DND-41 (cell line): ENCODE measurements at regions not wholly inside any gene's neighbourhood (a gene's known extent, or its start where the extent isn't known, plus 50 kb on each side); places are given as distances from the start of the nearest gene placed in this dataset.

Source experiments
- ATAC-seq: fragments of 200-7000 bp; cut with Tn5 transposase; 3 replicates; pipeline ENCODE4 v1.9.1; 2021; ENCODE audit warnings: low read depth; ENCODE audit not compliant: insufficient read depth
- DNase-seq: peaks from one replicate; pipeline ENCODE4 v3.0.0-alpha.2; 2020
- H2AFZ ChIP-seq: 2 replicates; pipeline ENCODE4 v1.6.0; 2012; ENCODE audit warnings: low read depth, low read length
- H3K27ac ChIP-seq: 2 replicates; pipeline ENCODE4 v1.5.1; 2012; ENCODE audit warnings: low read length, inconsistent platforms
- H3K27me3 ChIP-seq: fragments of 200-600 bp; sonication (generic); 2 replicates; pipeline ENCODE4 v1.6.0; 2012; ENCODE audit warnings: low read length, mild to moderate bottlenecking, inconsistent platforms; ENCODE audit not compliant: insufficient read depth, poor library complexity
- H3K36me3 ChIP-seq: 2 replicates; pipeline ENCODE4 v1.5.1; 2012; ENCODE audit warnings: low read length, inconsistent platforms; ENCODE audit not compliant: insufficient read depth
- H3K4me1 ChIP-seq: 2 replicates; pipeline ENCODE4 v1.5.1; 2012; ENCODE audit warnings: mild to moderate bottlenecking, low read length; ENCODE audit not compliant: insufficient read depth
- H3K4me2 ChIP-seq: 2 replicates; pipeline ENCODE4 v1.6.0; 2012; ENCODE audit warnings: mild to moderate bottlenecking, moderate library complexity, low read length, inconsistent platforms; ENCODE audit not compliant: insufficient read depth
- H3K4me3 ChIP-seq, 2 experiments: fragments of 200-600 bp in 1 of 2; shearing (Covaris generic) in 1 of 2; 2 replicates each; pipeline ENCODE4 v1.5.1; 2012 to 2016; ENCODE audit warnings: inconsistent platforms in 2 of 2, low read length in 2 of 2, mild to moderate bottlenecking in 2 of 2, low read depth in 1 of 2, moderate library complexity in 1 of 2
- H3K79me2 ChIP-seq: 2 replicates; pipeline ENCODE4 v1.6.0; 2012; ENCODE audit warnings: low read length, inconsistent platforms; ENCODE audit not compliant: insufficient read depth
- H3K9ac ChIP-seq: 2 replicates; pipeline ENCODE4 v1.6.0; 2012; ENCODE audit warnings: low read depth, mild to moderate bottlenecking, inconsistent platforms, low read length, moderate library complexity
- H3K9me3 ChIP-seq: 2 replicates; pipeline ENCODE4 v1.5.1; 2012; ENCODE audit warnings: low read length, moderate library complexity, mild to moderate bottlenecking, inconsistent platforms; ENCODE audit not compliant: insufficient read depth, severe bottlenecking
- H4K20me1 ChIP-seq: 2 replicates; pipeline ENCODE4 v1.6.0; 2012; ENCODE audit warnings: low read length; ENCODE audit not compliant: insufficient read depth
- CTCF ChIP-seq: IDR thresholded peaks from 2 replicates; pipeline ENCODE4 v1.5.1; 2012; ENCODE audit warnings: borderline replicate concordance, low read length, moderate library complexity, mild to moderate bottlenecking; ENCODE audit not compliant: poor library complexity, severe bottlenecking; ENCODE audit errors: extremely low read depth
- EZH2 ChIP-seq: IDR thresholded peaks from 3 replicates; pipeline ENCODE4 v1.6.1; 2012; ENCODE audit warnings: borderline replicate concordance, low read depth, mild to moderate bottlenecking, moderate library complexity, low read length, inconsistent platforms; ENCODE audit not compliant: severe bottlenecking

- no peaks in the 10 kb centered on the region for H3K4me1 ChIP-seq
- DNase-seq: no peak
These were observed 467.8 kb downstream of the ZNF804A start for GRCh38 chr2:185066128-185066527.

GRCh38 chr2:185069107-185069506, 470.8 kb downstream of the ZNF804A start:
- H3K27me3 ChIP-seq: no peaks in the 10 kb centered on the region
- TF ChIP-seq EZH2 (no peak), CTCF (no peak)
- no peak for DNase-seq
- H3K27ac ChIP-seq: no peak overlapping the region
- H4K20me1 ChIP-seq: no peaks in the 10 kb centered on the region
- H3K4me2 ChIP-seq: no peak overlapping the region
- H2AFZ ChIP-seq: no peak overlapping the region
- H3K79me2 ChIP-seq: no peaks in the 10 kb centered on the region
- no peak overlapping the region for H3K9ac ChIP-seq
- H3K9me3 ChIP-seq: no peaks in the 10 kb centered on the region
- no peaks in the 10 kb centered on the region for H3K36me3 ChIP-seq
- no peaks in the 10 kb centered on the region for H3K4me1 ChIP-seq
- H3K4me3 ChIP-seq: no peak overlapping the region
- ATAC-seq: no peak

More at GRCh38 chr2:185066128-185066527, 467.8 kb downstream of the ZNF804A start:
- Histone ChIP-seq H3K4me2 (no peak overlapping the region), H2AFZ (no peak overlapping the region), H3K36me3 (no peaks in the 10 kb centered on the region), H3K79me2 (no peaks in the 10 kb centered on the region), H4K20me1 (no peaks in the 10 kb centered on the region), H3K9ac (no peak overlapping the region), H3K4me3 (no peak overlapping the region), H3K27ac (no peak overlapping the region), H3K27me3 (no peaks in the 10 kb centered on the region), H3K9me3 (no peaks in the 10 kb centered on the region)
- no peak for ATAC-seq
- TF ChIP-seq EZH2: no peak
- TF ChIP-seq CTCF: no peak

GRCh38 chr2:185074156-185074555, 475.8 kb downstream of the ZNF804A start:
- Histone ChIP-seq H3K27me3 (no peaks in the 10 kb centered on the region), H3K79me2 (no peaks in the 10 kb centered on the region), H3K4me3 (no peak overlapping the region), H3K4me2 (no peak overlapping the region), H3K4me1 (no peaks in the 10 kb centered on the region), H2AFZ (no peak overlapping the region), H3K9ac (no peak overlapping the region), H3K36me3 (no peaks in the 10 kb centered on the region), H3K27ac (no peak overlapping the region), H3K9me3 (no peaks in the 10 kb centered on the region), H4K20me1 (no peaks in the 10 kb centered on the region)
- TF ChIP-seq EZH2 (no peak), CTCF (no peak)
- no peak for ATAC-seq
- DNase-seq: no peak

GRCh38 chr2:185082749-185083148, 484.4 kb downstream of the ZNF804A start:
- H4K20me1 ChIP-seq: no peaks in the 10 kb centered on the region
- no peak overlapping the region for H3K27ac ChIP-seq
- no peak for ATAC-seq
- no peak overlapping the region for H3K9ac ChIP-seq
- H3K4me3 ChIP-seq: no peak overlapping the region
- H3K9me3 ChIP-seq: no peaks in the 10 kb centered on the region
- H3K27me3 ChIP-seq: no peaks in the 10 kb centered on the region
- H2AFZ ChIP-seq: no peak overlapping the region
- H3K36me3 ChIP-seq: no peaks in the 10 kb centered on the region
- no peaks in the 10 kb centered on the region for H3K79me2 ChIP-seq
- no peaks in the 10 kb centered on the region for H3K4me1 ChIP-seq
- TF ChIP-seq EZH2 (no peak), CTCF (no peak)
- DNase-seq: no peak
- no peak overlapping the region for H3K4me2 ChIP-seq
